HCT116 (cell line): ENCODE measurements at regions not wholly inside any gene's neighbourhood (a gene's known extent, or its start where the extent isn't known, plus 50 kb on each side); places are given as distances from the start of the nearest gene placed in this dataset.

ENCODE experiments used
- ATAC-seq: fragments of 200-7000 bp; cut with Tn5 transposase; 2 replicates; pipeline ENCODE4 v1.9.1; 2020; ENCODE audit warnings: mild to moderate bottlenecking, moderate library complexity
- BruUV-seq: library from RNA; stranded (reverse); fragments of 400-500 nt; replicated peaks from 2 replicates; lab custom pipeline; 2021; lab: Mats Ljungman, UMichigan
- CTCF ChIA-PET: fragments of 300-600 bp; sonication (Branson Sonifier 250); formaldehyde crosslinking; loops from one replicate; lab custom pipeline; 2021; ENCODE audit warnings: antibody characterized with exemption; lab: Charles Lee
- POLR2A ChIA-PET: fragments of 300-600, 350-600 bp; sonication (Branson Sonifier 250); formaldehyde crosslinking; loops from one replicate; lab custom pipeline; 2021; ENCODE audit warnings: antibody characterized with exemption; lab: Charles Lee
- RAD21 ChIA-PET, 2 experiments: fragments of 300-600 bp; sonication (Branson Sonifier 250); formaldehyde crosslinking; loops; one replicate each; lab custom pipeline; 2023; ENCODE audit warnings: low total read pairs in 2 of 2; ENCODE audit not compliant: uncharacterized antibody in 2 of 2, unreplicated experiment in 2 of 2, low non-redundant PET in 1 of 2; lab: Charles Lee
- DNase-seq: peaks from one replicate; pipeline ENCODE4 v3.0.0-alpha.2; 2010; ENCODE audit warnings: low read depth, low spot score
- H2AFZ ChIP-seq: fragments of 200-600 bp; shearing (Covaris generic), sonication (generic); 2 replicates; pipeline ENCODE4 v1.6.1; 2017; ENCODE audit warnings: low read depth, mixed run types, mixed read lengths, antibody characterized with exemption, low read length; ENCODE audit not compliant: poor library complexity, severe bottlenecking
- H3K27ac ChIP-seq: 2 replicates; pipeline ENCODE4 v1.5.1; 2012; ENCODE audit warnings: low read depth, low read length
- H3K27me3 ChIP-seq: fragments of 200-600 bp; sonication (generic); 2 replicates; pipeline ENCODE4 v1.6.1; 2016; ENCODE audit warnings: mixed run types, low read length, mixed read lengths; ENCODE audit not compliant: insufficient read depth
- H3K36me3 ChIP-seq, 2 experiments: fragments of 200-500 bp in 1 of 2; fragments of 200-600 bp in 1 of 2; sonication (Bioruptor generic) in 1 of 2; sonication (generic) in 1 of 2; 2 replicates each; pipeline versions ENCODE4 v1.5.1 to v1.6.1; 2014 to 2016; ENCODE audit warnings: low read length in 2 of 2, inconsistent platforms in 1 of 2, mixed read lengths in 1 of 2, mixed run types in 1 of 2; ENCODE audit not compliant: insufficient read depth in 2 of 2, control insufficient read depth in 1 of 2
- H3K4me1 ChIP-seq, 2 experiments: fragments of 200-600 bp in 1 of 2; sonication (generic) in 1 of 2; 2 replicates each; pipeline versions ENCODE4 v1.5.1 to v1.6.1; 2012 to 2017; ENCODE audit warnings: low read length in 2 of 2, inconsistent platforms in 1 of 2, mild to moderate bottlenecking in 1 of 2, mixed read lengths in 1 of 2, mixed run types in 1 of 2, moderate library complexity in 1 of 2; ENCODE audit not compliant: insufficient read depth in 2 of 2, control insufficient read depth in 1 of 2
- H3K4me2 ChIP-seq: fragments of 200-600 bp; sonication (generic); 2 replicates; pipeline ENCODE4 v1.6.1; 2017; ENCODE audit warnings: mixed run types, low read length, mixed read lengths
- H3K4me3 ChIP-seq, 2 experiments: fragments of 200-600 bp in 1 of 2; sonication (generic) in 1 of 2; replicated peaks in 1 of 2; 2 replicates each; pipeline ENCODE4 v1.5.1; 2011 to 2016; ENCODE audit warnings: low read length in 2 of 2, control low read depth in 1 of 2, low read depth in 1 of 2, mild to moderate bottlenecking in 1 of 2, mixed read lengths in 1 of 2, mixed run types in 1 of 2
- H3K79me2 ChIP-seq: fragments of 200-600 bp; sonication (generic); 2 replicates; pipeline ENCODE4 v1.6.1; 2017; ENCODE audit warnings: mild to moderate bottlenecking, mixed run types, low read length, moderate library complexity, mixed read lengths; ENCODE audit not compliant: insufficient read depth
- H3K9ac ChIP-seq: fragments of 200-600 bp; sonication (generic); 2 replicates; pipeline ENCODE4 v1.6.1; 2016; ENCODE audit warnings: low read length, mixed read lengths
- H3K9me2 ChIP-seq: fragments of 200-600 bp; sonication (generic), shearing (Covaris generic); 2 replicates; pipeline ENCODE4 v1.6.1; 2017; ENCODE audit warnings: mixed run types, mild to moderate bottlenecking, moderate library complexity; ENCODE audit not compliant: insufficient read depth
- H3K9me3 ChIP-seq, 2 experiments: fragments of 200-500 bp in 1 of 2; fragments of 200-600 bp in 1 of 2; sonication (Bioruptor generic) in 1 of 2; sonication (generic) in 1 of 2; 2 replicates each; pipeline ENCODE4 v1.6.1; 2014 to 2017; ENCODE audit warnings: low read length in 2 of 2, mixed read lengths in 2 of 2, inconsistent platforms in 1 of 2, low read depth in 1 of 2, mild to moderate bottlenecking in 1 of 2, mixed run types in 1 of 2, moderate library complexity in 1 of 2; ENCODE audit not compliant: control insufficient read depth in 1 of 2, insufficient read depth in 1 of 2
- H4K20me1 ChIP-seq: fragments of 200-600 bp; sonication (generic), shearing (Covaris generic); 2 replicates; pipeline ENCODE4 v1.6.1; 2017; ENCODE audit warnings: mixed run types, mild to moderate bottlenecking, moderate library complexity; ENCODE audit not compliant: insufficient read depth
- CBX3 ChIP-seq: IDR thresholded peaks from 2 replicates; pipeline ENCODE4 v1.6.1; 2012; ENCODE audit warnings: low read depth
- CEBPB ChIP-seq: IDR thresholded peaks from 2 replicates; pipeline ENCODE4 v1.6.1; 2012; ENCODE audit warnings: low read depth
- CTCF ChIP-seq, 3 experiments: fragments of 200-600 bp in 1 of 3; sonication (generic) in 1 of 3; IDR thresholded peaks in 2 of 3; conservative IDR thresholded peaks in 1 of 3; 2 replicates each; pipeline ENCODE4 v1.5.1; 2012 to 2017; ENCODE audit warnings: low read depth in 2 of 3, low read length in 2 of 3, antibody characterized with exemption in 1 of 3, borderline replicate concordance in 1 of 3, control low read depth in 1 of 3, mild to moderate bottlenecking in 1 of 3, mixed read lengths in 1 of 3, mixed run types in 1 of 3, moderate library complexity in 1 of 3; ENCODE audit not compliant: insufficient read depth in 1 of 3
- EGR1 ChIP-seq: IDR thresholded peaks from 2 replicates; pipeline ENCODE4 v1.6.1; 2012; ENCODE audit warnings: low read depth
- EZH2 ChIP-seq: fragments of 200-600 bp; sonication (generic); IDR thresholded peaks from 2 replicates; pipeline ENCODE4 v1.6.1; 2017; ENCODE audit warnings: antibody characterized with exemption, mixed run types
- JUND ChIP-seq: IDR thresholded peaks from 2 replicates; pipeline ENCODE4 v1.6.1; 2012
- POLR2AphosphoS5 ChIP-seq: IDR thresholded peaks from 2 replicates; pipeline ENCODE4 v1.6.1; 2011; ENCODE audit warnings: mild to moderate bottlenecking, low read depth, low read length, moderate library complexity
- REST ChIP-seq: IDR thresholded peaks from 2 replicates; pipeline ENCODE4 v1.6.1; 2012; ENCODE audit warnings: low read depth
- SIN3A ChIP-seq: IDR thresholded peaks from 2 replicates; pipeline ENCODE4 v1.6.1; 2012; ENCODE audit warnings: low read depth
- SP1 ChIP-seq: IDR thresholded peaks from 2 replicates; pipeline ENCODE4 v1.6.1; 2012; ENCODE audit warnings: low read depth
- SRF ChIP-seq: IDR thresholded peaks from 2 replicates; pipeline ENCODE4 v1.6.1; 2012; ENCODE audit warnings: low read depth
- TCF7L2 ChIP-seq: IDR thresholded peaks from 2 replicates; pipeline ENCODE4 v1.7.0; 2011; ENCODE audit warnings: borderline replicate concordance, inconsistent platforms; ENCODE audit not compliant: insufficient read depth, insufficient read length; ENCODE audit errors: extremely low read depth
- YY1 ChIP-seq: IDR thresholded peaks from 2 replicates; pipeline ENCODE4 v1.6.1; 2011; ENCODE audit warnings: low read length, low read depth, moderate library complexity, mild to moderate bottlenecking; ENCODE audit not compliant: insufficient replicate concordance; ENCODE audit errors: extremely low read depth
- ZNF274 ChIP-seq: fragments of 200-500 bp; sonication (Bioruptor generic); IDR thresholded peaks from 2 replicates; pipeline ENCODE4 v1.6.1; 2014; ENCODE audit warnings: mild to moderate bottlenecking, low read depth, low read length, inconsistent platforms
- intact Hi-C: fragments of 100-400 bp; cut with micrococcal nuclease; formaldehyde crosslinking; loops from 2 replicates; pipeline ENCODE4 v1.10.0; 2022
- TF ChIP-seq, protein P1 (sequence below): IDR thresholded peaks from 2 replicates; pipeline ENCODE4 v1.6.1; 2012

- no TSS peak for BruUV-seq
- DNase-seq (no peak), ATAC-seq (no peak)
- no peaks in the 10 kb centered on the region for H4K20me1 ChIP-seq
- H3K4me2 ChIP-seq: no peak overlapping the region
- no peak overlapping the region for H3K4me3 ChIP-seq
- 0 out of 4 replicates have a peak, but pooled peaks cover 0 to 2% of the 10 kb centered on the region in 2 experiments for H3K4me1 ChIP-seq
- ChIA-PET RAD21 (no interaction called here), POLR2A (no interaction called here), CTCF (no interaction called here)
- H3K9me2 ChIP-seq: no peaks in the 10 kb centered on the region
- TF ChIP-seq YY1 (no peak), REST (no peak), JUND (no peak), ZNF274 (no peak), SRF (no peak), EZH2 (no peak), CBX3 (no peak), SIN3A (no peak), POLR2AphosphoS5 (no peak), SP1 (no peak), TCF7L2 (no peak), CTCF (IDR thresholded peaks at IDR 0.05 in 2 of 3, conservative IDR thresholded peaks at IDR 0.05 in 1 of 3; ENCODE audit: borderline replicate concordance in 1 of 3, insufficient read depth in 1 of 3, low read depth in 2 of 3, low read length in 2 of 3) (no peak), CEBPB (no peak), EGR1 (no peak)
- TF ChIP-seq, protein P1, sequence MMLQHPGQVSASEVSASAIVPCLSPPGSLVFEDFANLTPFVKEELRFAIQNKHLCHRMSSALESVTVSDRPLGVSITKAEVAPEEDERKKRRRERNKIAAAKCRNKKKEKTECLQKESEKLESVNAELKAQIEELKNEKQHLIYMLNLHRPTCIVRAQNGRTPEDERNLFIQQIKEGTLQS: no peak
- H2AFZ ChIP-seq: no peak overlapping the region
- H3K79me2 ChIP-seq: no peaks in the 10 kb centered on the region
- no peak overlapping the region for H3K9ac ChIP-seq
- no peak overlapping the region for H3K27ac ChIP-seq
- no peaks in the 10 kb centered on the region for H3K36me3 ChIP-seq
- H3K27me3 ChIP-seq: no peaks in the 10 kb centered on the region
- no peaks in the 10 kb centered on the region for H3K9me3 ChIP-seq
- intact Hi-C loops: no loop called here
These were observed 268.8 kb upstream of the SULF2 start for GRCh38 chr20:48054051-48054450.
